ENCODE measurements at regions not wholly inside any gene's neighbourhood (a gene's known extent, or its start where the extent isn't known, plus 50 kb on each side); places are given as distances from the start of the nearest gene placed in this dataset.
"Not testable (repeated sequence)": the region's sequence is repeated elsewhere in the genome, so short reads cannot be mapped to it uniquely, and the experiment has no call there.

GRCh38 chr4:130064471-130064870 is 968.5 kb downstream of the C4orf33 start:
- H3K4me3 ChIP-seq (ENCODE audit: low read depth, low read length), result no peak overlapping the region
- DNase-seq (ENCODE audit: low read depth), result no peak
- no peak for TF ChIP-seq CTCF (conservative IDR thresholded peaks at IDR 0.05; ENCODE audit: low read depth, low read length)

- no peak for DNase-seq (ENCODE audit: low read depth)
- no peak for TF ChIP-seq CTCF (conservative IDR thresholded peaks at IDR 0.05; ENCODE audit: low read depth, low read length)
- no peak overlapping the region for H3K4me3 ChIP-seq (ENCODE audit: low read depth, low read length)
Measured at GRCh38 chr4:130067419-130067818, 971.5 kb downstream of the C4orf33 start.

GRCh38 chr4:130068072-130068471 is 972.1 kb downstream of the C4orf33 start:
- no peak for TF ChIP-seq CTCF (conservative IDR thresholded peaks at IDR 0.05; ENCODE audit: low read depth, low read length)
- no peak overlapping the region for H3K4me3 ChIP-seq (ENCODE audit: low read depth, low read length)
- no peak for DNase-seq (ENCODE audit: low read depth)

GRCh38 chr4:130071746-130072145 is 975.8 kb downstream of the C4orf33 start:
- DNase-seq (ENCODE audit: low read depth), result no peak
- TF ChIP-seq CTCF (conservative IDR thresholded peaks at IDR 0.05; ENCODE audit: low read depth, low read length), result no peak
- no peak overlapping the region for H3K4me3 ChIP-seq (ENCODE audit: low read depth, low read length)

- no peak for TF ChIP-seq CTCF (conservative IDR thresholded peaks at IDR 0.05; ENCODE audit: low read depth, low read length)
- H3K4me3 ChIP-seq (ENCODE audit: low read depth, low read length), result no peak overlapping the region
- DNase-seq (ENCODE audit: low read depth), result no peak
Measured at GRCh38 chr4:130073145-130073790, 977.3 kb downstream of the C4orf33 start.

- H3K4me3 ChIP-seq (ENCODE audit: low read depth, low read length), result no peak overlapping the region
- no peak for DNase-seq (ENCODE audit: low read depth)
- no peak for TF ChIP-seq CTCF (conservative IDR thresholded peaks at IDR 0.05; ENCODE audit: low read depth, low read length)
Measured at GRCh38 chr4:130074096-130074495, 978.1 kb downstream of the C4orf33 start.

GRCh38 chr4:130077275-130077674 is 981.3 kb downstream of the C4orf33 start:
- no peak overlapping the region for H3K4me3 ChIP-seq (ENCODE audit: low read depth, low read length)
- no peak for DNase-seq (ENCODE audit: low read depth)
- no peak for TF ChIP-seq CTCF (conservative IDR thresholded peaks at IDR 0.05; ENCODE audit: low read depth, low read length)

- not testable (repeated sequence) for H3K4me3 ChIP-seq (ENCODE audit: low read depth, low read length)
Measured at GRCh38 chr4:130079027-130079426, 983.1 kb downstream of the C4orf33 start.

More at GRCh38 chr4:130079027-130079426, 983.1 kb downstream of the C4orf33 start:
- not testable (repeated sequence) for DNase-seq (ENCODE audit: low read depth)

Data from choroid plexus epithelial cell (primary cell).